ENCODE measurements at regions not wholly inside any gene's neighbourhood (a gene's known extent, or its start where the extent isn't known, plus 50 kb on each side); places are given as distances from the start of the nearest gene placed in this dataset.

DNA sequence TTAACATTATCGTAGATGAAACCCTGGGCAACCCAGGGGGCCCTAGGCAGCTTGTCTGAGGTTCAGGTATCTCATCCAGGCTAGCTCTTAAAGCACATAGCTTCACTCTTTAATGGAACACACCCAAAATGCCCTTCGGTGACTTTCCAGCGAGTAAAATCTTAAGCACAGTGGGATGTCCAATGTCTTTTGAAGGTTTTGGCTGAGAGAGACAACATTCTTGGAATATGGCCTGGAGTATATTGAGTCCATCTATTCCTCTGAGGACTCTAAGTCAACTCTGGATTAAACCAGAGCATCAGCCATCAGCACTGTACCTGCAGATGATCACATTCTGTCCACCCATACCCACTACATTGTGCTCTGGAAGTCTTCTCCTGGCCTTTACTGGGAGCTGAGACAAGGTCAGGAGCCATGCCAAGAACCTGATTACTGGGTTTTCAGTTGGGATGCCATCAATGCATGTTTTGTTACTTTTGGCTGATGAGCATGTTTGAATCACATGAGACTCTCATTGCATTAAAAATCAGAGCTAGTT, 63.4 kb upstream of the CDH11 start:
- H3K4me1 ChIP-seq (ENCODE audit: control insufficient read depth in 2 of 2, insufficient read depth in 2 of 2, low read length in 2 of 2): no peaks in the 10 kb centered on the region
- H3K4me2 ChIP-seq (replicated peaks; ENCODE audit: low read depth, low read length, poor library complexity, severe bottlenecking): no peak overlapping the region
- H3K79me2 ChIP-seq (ENCODE audit: control insufficient read depth, insufficient read depth, low read length): no peaks in the 10 kb centered on the region
- no peak overlapping the region for H3K4me3 Mint-ChIP-seq
- no peak for ATAC-seq (ENCODE audit: low read depth)
- H3K27ac Mint-ChIP-seq: no peak overlapping the region
- no peak for TF ChIP-seq EZH2 (IDR thresholded peaks at IDR 0.05; ENCODE audit: borderline replicate concordance, insufficient read depth, low read depth, low read length, poor library complexity, severe bottlenecking)
- TF ChIP-seq, protein P1, sequence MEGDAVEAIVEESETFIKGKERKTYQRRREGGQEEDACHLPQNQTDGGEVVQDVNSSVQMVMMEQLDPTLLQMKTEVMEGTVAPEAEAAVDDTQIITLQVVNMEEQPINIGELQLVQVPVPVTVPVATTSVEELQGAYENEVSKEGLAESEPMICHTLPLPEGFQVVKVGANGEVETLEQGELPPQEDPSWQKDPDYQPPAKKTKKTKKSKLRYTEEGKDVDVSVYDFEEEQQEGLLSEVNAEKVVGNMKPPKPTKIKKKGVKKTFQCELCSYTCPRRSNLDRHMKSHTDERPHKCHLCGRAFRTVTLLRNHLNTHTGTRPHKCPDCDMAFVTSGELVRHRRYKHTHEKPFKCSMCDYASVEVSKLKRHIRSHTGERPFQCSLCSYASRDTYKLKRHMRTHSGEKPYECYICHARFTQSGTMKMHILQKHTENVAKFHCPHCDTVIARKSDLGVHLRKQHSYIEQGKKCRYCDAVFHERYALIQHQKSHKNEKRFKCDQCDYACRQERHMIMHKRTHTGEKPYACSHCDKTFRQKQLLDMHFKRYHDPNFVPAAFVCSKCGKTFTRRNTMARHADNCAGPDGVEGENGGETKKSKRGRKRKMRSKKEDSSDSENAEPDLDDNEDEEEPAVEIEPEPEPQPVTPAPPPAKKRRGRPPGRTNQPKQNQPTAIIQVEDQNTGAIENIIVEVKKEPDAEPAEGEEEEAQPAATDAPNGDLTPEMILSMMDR (IDR thresholded peaks at IDR 0.05): no peak
- intact Hi-C loops (cut with micrococcal nuclease): no loop called here
- H3K27me3 ChIP-seq (replicated peaks in 1 of 4; ENCODE audit: control extremely low read depth in 1 of 4, control insufficient read depth in 3 of 4, insufficient read depth in 4 of 4, low read length in 3 of 4): no peaks in the 10 kb centered on the region
- H3K4me1 Mint-ChIP-seq: no peaks in the 10 kb centered on the region
- no peak for DNase-seq
- H3K27ac ChIP-seq (ENCODE audit: low read length in 2 of 2): no peak overlapping the region
- POLR2A ChIA-PET: no interaction called here
- no peak overlapping the region for H2AFZ ChIP-seq (ENCODE audit: insufficient read depth, low read depth, low read length, poor library complexity, severe bottlenecking)
- no peaks in the 10 kb centered on the region for H3K27me3 Mint-ChIP-seq
- WGBS (ENCODE audit: insufficient coverage): 78% methylated on average over 1 of the region's 3 CpGs
- H3K9ac ChIP-seq (ENCODE audit: low read length): no peak overlapping the region
- H4K20me1 ChIP-seq (ENCODE audit: control insufficient read depth, insufficient read depth, low read length, poor library complexity, severe bottlenecking): no peaks in the 10 kb centered on the region
- peaks cover 3% of the 10 kb centered on the region for H3K9me3 Mint-ChIP-seq (ENCODE audit: insufficient read depth)
- no peaks in the 10 kb centered on the region for H3K9me3 ChIP-seq (ENCODE audit: control extremely low read depth in 1 of 3, control insufficient read depth in 2 of 3, insufficient read depth in 1 of 3, low read length in 2 of 3)
- H3K36me3 ChIP-seq (replicated peaks in 1 of 2; ENCODE audit: control extremely low read depth in 1 of 2, control insufficient read depth in 1 of 2, extremely low read depth in 1 of 2, insufficient read depth in 2 of 2, low read length in 1 of 2): no peaks in the 10 kb centered on the region
- no peak overlapping the region for H3K4me3 ChIP-seq (ENCODE audit: control extremely low read depth in 1 of 5, extremely low read depth in 1 of 5, insufficient read depth in 1 of 5, low read depth in 2 of 5, low read length in 4 of 5)
- CTCF ChIA-PET: no interaction called here

DNA sequence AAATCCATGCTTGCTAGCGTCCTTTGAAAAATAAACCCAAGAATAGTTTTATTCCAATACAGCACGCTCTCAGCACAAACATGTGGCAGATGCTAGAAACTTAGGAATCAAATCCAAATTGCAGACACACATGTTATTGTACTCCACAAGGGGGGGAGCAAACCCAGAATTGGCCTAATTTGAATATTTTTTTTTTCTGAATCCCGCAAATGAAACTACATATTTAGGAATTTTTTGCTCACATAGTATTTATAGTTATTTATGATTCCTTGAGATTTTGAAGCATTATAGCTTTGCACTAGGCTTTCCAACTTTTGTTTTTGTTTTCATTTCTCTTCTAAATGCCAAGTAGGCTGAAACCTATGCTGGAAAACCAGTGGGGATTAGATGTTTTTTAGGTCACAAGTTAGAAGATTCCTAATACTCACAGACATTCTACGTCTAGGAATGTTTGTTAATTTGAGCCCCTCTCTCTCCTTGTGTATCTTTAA, 59.3 kb upstream of the CDH11 start:
- TF ChIP-seq, protein P1 (IDR thresholded peaks at IDR 0.05): no peak
- TF ChIP-seq EZH2 (IDR thresholded peaks at IDR 0.05; ENCODE audit: borderline replicate concordance, insufficient read depth, low read depth, low read length, poor library complexity, severe bottlenecking): no peak
- H3K4me3 Mint-ChIP-seq: no peak overlapping the region
- ATAC-seq (ENCODE audit: low read depth): no peak
- Histone ChIP-seq H3K9me3 (ENCODE audit: control extremely low read depth in 1 of 3, control insufficient read depth in 2 of 3, insufficient read depth in 1 of 3, low read length in 2 of 3) (no peaks in the 10 kb centered on the region), H3K9ac (ENCODE audit: low read length) (no peak overlapping the region), H3K27me3 (replicated peaks in 1 of 4; ENCODE audit: control extremely low read depth in 1 of 4, control insufficient read depth in 3 of 4, insufficient read depth in 4 of 4, low read length in 3 of 4) (no peaks in the 10 kb centered on the region), H4K20me1 (ENCODE audit: control insufficient read depth, insufficient read depth, low read length, poor library complexity, severe bottlenecking) (no peaks in the 10 kb centered on the region), H2AFZ (ENCODE audit: insufficient read depth, low read depth, low read length, poor library complexity, severe bottlenecking) (no peak overlapping the region), H3K27ac (ENCODE audit: low read length in 2 of 2) (no peak overlapping the region), H3K4me1 (ENCODE audit: control insufficient read depth in 2 of 2, insufficient read depth in 2 of 2, low read length in 2 of 2) (no peaks in the 10 kb centered on the region), H3K4me3 (ENCODE audit: control extremely low read depth in 1 of 5, extremely low read depth in 1 of 5, insufficient read depth in 1 of 5, low read depth in 2 of 5, low read length in 4 of 5) (no peak overlapping the region), H3K79me2 (ENCODE audit: control insufficient read depth, insufficient read depth, low read length) (no peaks in the 10 kb centered on the region), H3K4me2 (replicated peaks; ENCODE audit: low read depth, low read length, poor library complexity, severe bottlenecking) (no peak overlapping the region), H3K36me3 (replicated peaks in 1 of 2; ENCODE audit: control extremely low read depth in 1 of 2, control insufficient read depth in 1 of 2, extremely low read depth in 1 of 2, insufficient read depth in 2 of 2, low read length in 1 of 2) (no peaks in the 10 kb centered on the region)
- H3K9me3 Mint-ChIP-seq (ENCODE audit: insufficient read depth): no peaks in the 10 kb centered on the region
- H3K27me3 Mint-ChIP-seq: no peaks in the 10 kb centered on the region
- intact Hi-C loops (cut with micrococcal nuclease): no loop called here
- ChIA-PET POLR2A (no interaction called here), CTCF (no interaction called here)
- no peak overlapping the region for H3K27ac Mint-ChIP-seq
- no CpG with 5 or more reads among the region's 4 CpGs for WGBS (ENCODE audit: insufficient coverage)
- DNase-seq: no peak
- H3K4me1 Mint-ChIP-seq: no peaks in the 10 kb centered on the region
